Pulmonary artery endothelial cell (primary cell): ENCODE measurements at regions not wholly inside any gene's neighbourhood (a gene's known extent, or its start where the extent isn't known, plus 50 kb on each side); places are given as distances from the start of the nearest gene placed in this dataset.

Experiments
- DNase-seq: peaks from one replicate; pipeline ENCODE4 v3.0.0-alpha.2; 2011; ENCODE audit warnings: low read depth, low spot score

DNA sequence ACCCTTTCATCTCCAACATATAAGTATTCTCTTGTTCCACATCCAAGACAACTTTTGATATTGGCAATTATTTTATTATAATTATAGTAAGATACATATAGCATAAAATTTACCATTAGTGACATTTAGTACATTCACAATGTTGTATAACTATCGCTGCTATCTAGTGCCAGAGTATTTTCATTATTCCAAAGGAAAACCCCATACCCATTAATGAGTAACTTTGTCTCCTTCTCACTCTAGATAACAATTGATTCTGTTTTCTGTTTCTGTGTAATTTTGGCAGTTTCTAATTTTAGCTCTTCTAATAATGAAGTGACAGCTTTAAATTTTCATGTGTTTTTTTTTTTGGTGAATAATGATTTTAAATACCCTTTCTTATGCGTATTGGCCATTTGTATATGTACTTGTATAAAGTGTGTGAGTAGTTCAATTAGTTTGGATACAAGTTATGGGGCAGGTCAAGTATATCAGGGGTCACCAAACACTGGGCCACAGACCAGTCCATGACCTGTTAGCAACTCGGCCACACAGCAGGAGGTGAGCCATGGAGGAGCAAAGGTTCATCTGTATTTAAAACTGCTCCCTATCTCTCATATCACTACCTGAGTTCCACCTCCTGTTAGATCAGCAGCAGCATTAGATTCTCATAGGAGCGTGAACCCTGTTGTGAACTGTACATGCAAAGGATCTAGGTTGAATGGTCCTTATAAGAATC lies 97.2 kb upstream of the SYT1 start:
- DNase-seq, result no peak

GRCh38 chr12:78778339-78778738 lies 86.2 kb upstream of the SYT1 start:
- DNase-seq, result no peak

DNA sequence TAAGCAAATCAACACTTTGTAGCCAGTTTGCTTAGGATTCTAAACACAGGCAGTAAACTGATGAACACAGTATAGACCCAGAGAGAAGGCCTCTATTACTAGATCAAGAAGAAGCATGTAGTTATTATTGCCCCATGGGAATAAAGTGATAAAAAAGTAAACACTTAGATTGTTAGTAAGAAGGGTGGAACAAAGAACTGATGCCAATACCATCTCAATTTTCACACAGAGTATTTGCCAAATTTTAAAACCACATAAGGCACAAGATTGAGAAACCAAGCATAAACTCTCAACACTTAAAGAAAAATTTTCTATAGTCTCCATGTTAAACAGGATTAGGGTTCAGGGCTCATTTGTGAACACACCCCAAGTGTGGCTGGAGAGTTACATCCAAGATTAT lies 77.0 kb upstream of the SYT1 start:
- DNase-seq, result no peak

GRCh38 chr12:78790148-78790547 lies 74.4 kb upstream of the SYT1 start:
- no peak for DNase-seq

- no peak for DNase-seq
Observed at GRCh38 chr12:78792052-78792698, 72.4 kb upstream of the SYT1 start.

- DNase-seq, result no peak
Observed at GRCh38 chr12:78793491-78793890, 71.1 kb upstream of the SYT1 start.

DNA sequence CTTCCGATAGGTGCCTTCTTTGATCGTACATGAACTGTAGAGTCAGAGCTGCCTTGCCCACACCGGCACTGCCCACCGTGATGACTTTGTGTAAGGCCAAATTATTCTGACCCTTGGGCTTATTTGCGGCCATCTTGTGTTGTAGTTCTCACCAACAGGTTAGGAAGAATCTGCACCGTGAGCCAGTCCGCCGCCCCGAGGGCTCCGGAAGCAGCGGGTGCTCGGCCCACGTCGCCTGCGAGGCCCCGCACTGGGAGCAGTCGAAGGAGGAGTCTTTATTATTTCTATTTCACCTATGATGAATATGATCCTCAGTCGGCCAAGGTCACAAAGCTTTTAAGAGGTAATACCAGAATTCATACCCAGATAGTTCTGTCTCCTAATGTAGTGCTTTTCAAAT lies 70.6 kb upstream of the SYT1 start:
- DNase-seq, result no peak

GRCh38 chr12:78795934-78796445 lies 68.6 kb upstream of the SYT1 start:
- no peak for DNase-seq

DNA sequence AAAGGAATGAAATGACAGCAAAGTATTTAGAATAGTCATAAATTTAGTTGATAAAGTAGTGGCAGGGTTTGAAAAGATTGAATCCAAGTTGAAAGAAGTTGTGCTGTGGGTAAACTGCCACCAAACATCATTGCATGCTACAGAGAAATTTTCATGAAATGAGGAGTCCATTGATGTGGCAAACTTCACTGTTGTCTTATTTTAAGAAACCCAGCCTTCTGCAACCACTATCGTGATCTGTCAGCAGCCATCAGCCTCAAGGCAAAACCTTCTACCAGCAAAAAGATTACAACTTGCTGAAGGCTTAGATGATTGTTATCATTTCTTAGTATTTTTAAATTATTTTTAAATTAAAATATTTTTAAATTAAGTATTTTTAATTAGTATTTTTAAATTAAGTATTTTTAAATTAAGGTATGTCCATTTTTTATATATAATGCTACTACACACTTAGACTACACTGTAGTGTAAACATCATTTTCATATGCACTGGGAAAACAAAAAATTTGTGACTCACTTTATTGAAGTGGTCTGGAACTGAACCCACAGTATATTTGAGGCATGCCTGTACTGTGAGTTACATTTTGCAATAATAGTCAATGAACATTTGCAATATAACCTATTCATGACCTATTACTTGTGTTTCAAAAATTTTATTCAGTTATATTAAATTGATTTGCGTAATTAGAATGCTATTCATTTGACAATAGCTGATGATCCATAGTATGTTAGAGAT lies 67.2 kb upstream of the SYT1 start:
- DNase-seq, result no peak

- no peak for DNase-seq
Observed at GRCh38 chr12:78799649-78800048, 64.9 kb upstream of the SYT1 start.

DNA sequence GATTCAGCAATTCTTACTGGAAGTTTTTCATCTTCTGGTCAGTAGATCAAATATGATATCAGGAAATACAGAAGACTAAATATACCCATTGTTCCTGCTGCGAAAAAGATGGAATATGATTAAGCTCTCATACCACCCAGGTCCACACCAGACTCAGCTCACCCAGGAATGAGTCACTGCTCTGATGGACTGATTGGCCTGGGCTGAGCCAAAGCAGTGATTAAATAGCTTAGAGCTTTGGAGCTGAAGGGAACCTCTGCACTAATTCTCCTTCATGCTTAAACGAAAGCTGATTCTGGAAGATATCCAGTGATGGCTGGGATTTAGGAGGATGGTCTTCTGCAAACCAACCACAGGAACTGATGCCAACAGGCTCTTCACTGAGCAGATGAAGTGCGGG lies 62.0 kb upstream of the SYT1 start:
- DNase-seq, result no peak

DNA sequence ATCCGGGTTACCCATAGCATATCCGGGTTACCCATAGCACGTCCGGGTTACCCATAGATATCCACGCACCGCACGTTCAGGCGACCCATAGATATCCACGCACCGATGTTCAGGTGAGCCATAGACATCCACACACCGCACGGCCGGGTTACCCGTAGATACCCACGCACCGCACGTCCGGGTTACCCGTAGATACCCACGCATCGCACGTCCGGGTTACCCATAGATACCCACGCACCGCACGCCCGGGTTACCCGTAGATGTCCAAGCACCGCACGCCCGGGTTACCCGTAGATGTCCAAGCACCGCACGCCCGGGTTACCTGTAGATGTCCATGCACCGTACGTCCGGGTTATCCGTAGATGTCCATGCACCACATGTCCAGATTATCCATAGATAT lies 60.3 kb upstream of the SYT1 start:
- DNase-seq, result no peak
